ENCODE measurements at regions not wholly inside any gene's neighbourhood (a gene's known extent, or its start where the extent isn't known, plus 50 kb on each side); places are given as distances from the start of the nearest gene placed in this dataset.
"Not testable (repeated sequence)": the region's sequence is repeated elsewhere in the genome, so short reads cannot be mapped to it uniquely, and the experiment has no call there.

DNA sequence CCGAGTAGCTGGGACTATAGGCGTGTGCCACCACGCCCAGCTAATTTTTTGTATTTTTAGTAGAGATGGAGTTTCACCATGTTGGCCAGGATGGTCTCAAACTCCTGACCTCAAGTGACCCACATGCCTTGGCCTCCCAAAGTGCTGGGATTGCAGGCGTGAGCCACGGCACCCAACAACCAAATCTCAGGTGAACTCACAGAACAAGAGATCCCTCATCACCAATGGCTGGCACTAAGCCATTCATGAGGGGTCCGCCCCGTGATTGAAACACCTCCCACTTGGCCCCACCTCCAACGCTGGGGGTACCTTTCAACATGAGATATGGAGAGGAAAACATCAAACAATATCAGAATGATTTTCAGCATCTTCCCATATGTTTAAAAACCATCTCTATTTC is 94.2 kb downstream of the TEX36 start:
- TF ChIP-seq POLR2A, CTCF (IDR thresholded peaks at IDR 0.05): not testable (repeated sequence)
